ENCODE measurements at regions not wholly inside any gene's neighbourhood (a gene's known extent, or its start where the extent isn't known, plus 50 kb on each side); places are given as distances from the start of the nearest gene placed in this dataset.
"Not testable (repeated sequence)": the region's sequence is repeated elsewhere in the genome, so short reads cannot be mapped to it uniquely, and the experiment has no call there.

DNA sequence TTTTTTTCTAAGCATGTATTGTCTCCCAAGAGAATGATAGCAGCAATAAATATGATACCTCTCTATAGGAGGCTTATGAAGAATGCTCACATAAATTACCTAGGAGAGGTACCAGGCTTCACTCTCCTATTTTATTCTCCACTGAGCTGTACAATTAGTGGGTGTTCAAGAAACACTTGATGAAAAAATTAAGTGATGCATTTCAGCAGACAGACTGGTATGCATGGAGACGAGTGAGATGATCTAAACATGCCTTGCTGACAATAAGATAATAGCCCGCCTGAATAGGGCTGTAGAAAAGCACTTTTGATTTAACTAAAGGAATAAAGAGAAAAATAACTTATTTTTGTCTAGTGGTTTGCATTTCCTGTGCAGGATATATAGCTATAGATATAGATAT lies 1449.7 kb downstream of the GATA3 start:
- FAIRE-seq: no peak

DNA sequence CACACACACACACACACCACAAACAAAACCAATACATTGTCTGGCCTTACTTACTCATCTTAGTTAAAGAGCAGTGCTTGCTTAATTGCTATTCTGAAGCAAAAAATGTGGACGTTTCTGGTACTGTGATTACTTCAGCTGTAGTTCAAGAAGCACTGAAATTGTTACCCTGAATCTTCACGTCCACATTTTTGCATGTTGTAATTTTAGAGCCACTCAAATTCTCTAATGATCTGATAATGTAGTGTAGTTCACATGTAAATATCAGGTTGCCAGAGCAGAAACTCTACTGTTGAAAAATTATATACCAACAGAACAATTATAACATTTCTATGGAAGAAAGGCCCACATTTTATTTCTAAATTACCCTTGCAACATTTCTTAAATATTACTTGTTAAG lies 1451.1 kb downstream of the GATA3 start:
- FAIRE-seq: no peak

DNA sequence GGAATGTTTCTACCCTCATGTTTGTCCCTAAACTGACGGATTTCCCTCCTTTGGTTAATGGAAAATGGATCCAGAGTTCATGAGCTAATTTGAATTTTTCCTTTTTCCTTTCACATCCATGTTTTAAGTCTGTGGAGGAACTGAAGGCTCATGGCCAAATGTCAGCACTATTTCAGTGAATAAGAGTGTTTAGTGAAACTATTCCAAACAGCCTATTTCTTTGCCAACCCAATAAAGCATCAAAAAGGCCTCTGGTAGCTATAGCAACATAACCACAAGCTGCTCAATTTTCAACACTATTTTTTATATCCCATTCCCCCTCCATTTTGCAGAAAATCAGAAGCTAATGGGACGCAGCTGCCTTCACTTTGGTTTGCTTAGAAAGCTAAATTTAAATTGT lies 1454.1 kb downstream of the GATA3 start:
- no peak for FAIRE-seq

DNA sequence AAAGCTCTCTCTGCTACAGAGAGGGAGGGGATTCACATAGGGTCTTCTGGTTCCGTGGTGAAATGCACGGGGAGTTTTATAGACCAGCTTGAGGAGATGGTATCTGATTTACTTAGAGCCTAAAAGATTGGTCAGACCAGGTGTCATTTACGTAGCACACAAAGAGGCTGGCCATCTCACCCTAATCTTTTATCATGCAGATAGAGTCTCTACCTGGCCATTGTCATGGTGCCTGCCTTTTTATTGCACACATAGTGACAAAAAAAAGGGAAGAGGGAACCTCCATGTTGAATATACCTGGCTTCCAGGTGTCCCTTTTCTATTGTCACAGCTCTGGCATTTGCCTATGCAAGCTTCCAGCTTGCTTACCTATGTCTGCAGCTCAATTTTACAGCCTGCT lies 1456.1 kb downstream of the GATA3 start:
- FAIRE-seq: no peak

DNA sequence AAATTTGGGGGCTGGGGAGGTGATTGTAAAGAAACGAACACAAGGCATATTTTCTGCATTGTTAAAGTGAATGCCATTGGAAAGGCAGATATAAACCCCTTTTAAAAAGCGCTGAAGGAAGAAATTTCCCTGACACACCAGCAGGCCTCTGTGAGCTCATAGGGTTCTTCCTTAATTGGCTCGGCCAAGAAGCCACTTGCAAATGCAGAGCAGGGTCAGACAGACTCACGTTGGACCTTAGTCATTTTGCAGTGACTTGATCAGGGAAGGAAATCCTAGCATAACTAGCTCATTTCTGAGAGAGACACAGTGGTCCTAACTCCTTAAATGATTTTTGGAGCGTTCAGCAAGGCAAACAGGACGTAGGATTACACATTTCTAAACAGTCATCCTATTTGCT lies 1461.4 kb downstream of the GATA3 start:
- no peak for FAIRE-seq

DNA sequence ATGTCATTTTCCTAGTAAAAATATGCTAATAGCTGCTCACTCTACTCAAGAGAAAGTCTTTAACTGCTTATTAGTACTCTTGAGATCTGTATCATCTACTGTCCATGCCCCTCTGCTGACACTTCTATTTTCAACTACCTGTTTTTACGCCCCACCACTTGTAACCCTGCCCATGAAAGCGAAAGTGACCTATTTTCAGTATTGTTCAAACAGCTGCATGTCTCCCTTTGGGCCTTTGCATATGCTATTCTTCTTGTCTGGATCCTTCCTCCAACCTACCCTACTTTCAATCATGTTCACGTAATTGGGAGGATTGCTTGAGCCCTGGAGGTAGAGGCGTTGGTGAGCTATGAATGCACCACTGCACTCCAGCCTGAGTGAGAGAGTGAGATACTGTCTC lies 1481.3 kb downstream of the GATA3 start:
- FAIRE-seq: no peak

DNA sequence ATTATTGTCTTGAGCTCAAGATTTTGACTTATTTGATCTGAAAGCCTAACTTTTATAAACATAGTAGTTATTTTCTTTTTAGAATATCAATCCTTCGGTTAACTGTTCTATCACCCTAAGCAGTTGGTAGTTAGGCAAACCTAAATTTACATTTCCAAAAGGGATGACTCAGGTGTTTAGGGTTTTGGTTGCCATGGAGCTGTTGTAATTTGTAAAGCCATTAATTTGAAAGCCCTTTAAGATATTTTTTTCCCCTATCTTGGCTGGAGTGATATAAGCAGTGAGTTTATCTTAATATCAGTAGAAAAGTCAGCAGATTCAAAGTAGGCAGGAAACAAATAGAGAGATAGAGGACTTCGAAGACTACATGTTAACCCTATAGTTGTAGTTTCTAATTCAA lies 1472.6 kb upstream of the CELF2 start:
- no peak for FAIRE-seq

DNA sequence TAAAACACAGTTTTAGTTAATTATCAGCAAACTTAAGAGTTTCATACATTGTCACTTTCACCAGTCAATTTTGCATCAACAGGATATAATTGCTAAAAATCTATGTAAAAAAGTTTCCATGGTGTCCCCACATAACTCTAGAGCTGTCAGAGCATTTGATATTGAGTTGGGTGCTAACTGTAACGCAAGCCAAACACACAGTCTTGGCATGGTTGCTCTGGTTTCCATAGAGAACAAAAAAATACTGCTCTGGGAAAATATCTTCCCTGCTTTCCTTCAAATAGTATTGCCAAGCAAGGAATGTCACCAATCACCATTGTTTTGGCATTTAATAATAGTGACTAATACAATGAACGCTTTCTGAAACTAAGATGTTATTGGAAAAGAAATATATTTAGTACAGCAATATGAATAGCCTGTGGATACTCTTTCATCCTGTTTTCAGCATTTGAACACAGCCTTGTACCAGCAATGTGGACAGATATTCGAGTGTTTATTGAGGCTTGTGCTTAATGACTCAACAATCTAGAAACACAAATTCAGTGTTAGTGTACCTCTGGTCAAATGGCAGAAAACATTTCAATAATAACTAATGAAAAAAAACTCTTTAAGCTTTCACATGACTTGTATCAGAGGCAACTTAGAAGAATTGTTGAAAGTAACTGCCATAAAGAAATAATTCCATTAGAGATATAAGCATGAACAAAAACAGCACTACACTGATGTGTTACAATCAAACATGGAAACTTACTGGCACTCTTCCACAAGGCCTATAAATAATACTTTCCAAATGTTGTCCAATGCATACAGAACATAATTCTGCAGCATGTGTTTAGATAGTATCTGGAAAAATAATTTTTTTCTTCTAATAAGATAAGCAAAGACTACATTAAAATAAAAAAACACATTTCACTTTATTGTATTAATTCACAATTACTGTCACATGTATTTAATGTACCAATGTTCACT lies 1469.5 kb upstream of the CELF2 start:
- no peak for FAIRE-seq

DNA sequence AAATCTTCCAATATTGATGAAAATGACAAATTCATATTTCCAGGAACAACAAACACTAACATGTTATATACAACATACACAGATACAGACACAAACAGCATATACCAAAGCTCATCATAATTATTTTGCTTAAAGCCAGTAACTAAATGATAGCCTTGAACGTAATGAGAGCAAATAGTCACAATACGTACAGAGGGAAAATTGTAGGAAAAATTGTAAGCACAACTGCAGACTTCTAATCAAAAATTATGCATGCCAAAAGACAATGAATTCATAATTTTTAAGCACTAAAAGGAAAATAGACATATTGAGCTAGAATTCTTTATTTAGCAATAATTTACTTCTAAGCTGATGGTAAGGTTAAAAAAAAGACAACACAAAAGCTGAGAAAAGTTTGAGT lies 1466.9 kb upstream of the CELF2 start:
- no peak for FAIRE-seq

DNA sequence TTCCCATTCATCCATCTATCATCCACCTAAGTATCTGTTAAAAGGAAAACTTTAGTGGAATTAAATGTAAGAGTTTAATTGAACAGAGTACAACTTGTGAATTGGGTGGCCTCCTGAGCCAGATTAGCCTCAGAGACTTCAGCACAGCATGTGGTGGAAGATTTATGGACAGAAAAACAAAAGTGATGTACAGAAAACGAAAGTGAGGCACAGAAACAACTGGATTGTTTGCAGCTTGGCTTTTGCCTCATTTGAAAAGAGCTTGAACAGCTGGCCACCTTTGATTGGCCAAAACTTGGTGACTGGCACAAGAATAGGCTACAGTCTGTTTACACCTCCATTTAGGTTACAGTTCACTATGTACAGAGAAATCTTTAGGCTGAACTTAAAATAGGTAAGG lies 1463.4 kb upstream of the CELF2 start:
- FAIRE-seq: no peak

DNA sequence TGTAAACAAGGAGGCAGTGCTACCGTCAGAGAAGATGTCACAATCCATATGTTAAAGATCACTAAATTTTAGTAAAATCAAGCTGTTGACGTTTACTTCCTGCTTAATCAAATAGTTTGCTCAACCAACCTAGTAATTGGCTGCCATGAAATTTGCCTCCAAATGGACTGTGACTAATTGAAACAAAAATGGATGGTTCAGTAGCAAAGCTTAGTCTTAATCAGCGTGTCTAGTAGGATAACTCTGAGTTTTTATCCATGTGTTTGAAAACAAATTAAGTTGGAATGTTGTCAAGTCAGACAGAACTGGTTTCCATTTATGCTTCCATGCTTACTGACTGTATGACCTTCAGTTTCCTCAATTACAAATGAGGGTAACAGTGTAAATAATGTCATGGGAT lies 1456.7 kb upstream of the CELF2 start:
- FAIRE-seq: no peak

DNA sequence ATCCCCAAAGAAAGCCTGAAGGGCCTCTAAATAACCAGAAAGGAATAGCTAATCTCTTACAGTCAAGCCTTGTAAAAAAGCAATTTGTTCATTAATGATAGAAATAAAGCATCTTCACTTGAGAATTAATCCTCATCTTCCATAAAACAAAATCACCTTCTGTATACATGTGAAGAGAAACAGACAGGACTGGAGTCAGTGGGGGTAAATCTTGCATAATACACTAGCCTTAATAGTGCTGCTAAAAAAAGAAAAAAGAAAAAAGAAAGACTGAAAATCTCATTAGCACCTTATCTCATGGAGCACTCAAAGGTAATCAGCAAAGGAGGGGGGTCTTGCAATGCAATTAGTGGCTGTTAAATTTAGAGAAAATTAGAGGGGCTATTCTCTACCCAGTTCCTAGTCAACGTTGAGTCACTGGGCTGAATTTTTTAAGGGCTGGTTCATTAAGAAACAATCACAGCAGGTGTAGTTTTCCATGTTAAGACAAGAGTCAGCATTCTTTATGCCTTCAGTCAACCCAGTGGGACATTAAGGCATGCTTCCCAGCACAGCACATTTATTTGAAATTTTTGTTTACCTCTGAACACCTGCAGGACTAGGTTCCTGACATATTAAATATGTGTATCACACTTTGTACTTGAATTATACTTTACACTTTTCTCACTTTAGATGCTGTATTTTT lies 1455.7 kb upstream of the CELF2 start:
- no peak for FAIRE-seq

DNA sequence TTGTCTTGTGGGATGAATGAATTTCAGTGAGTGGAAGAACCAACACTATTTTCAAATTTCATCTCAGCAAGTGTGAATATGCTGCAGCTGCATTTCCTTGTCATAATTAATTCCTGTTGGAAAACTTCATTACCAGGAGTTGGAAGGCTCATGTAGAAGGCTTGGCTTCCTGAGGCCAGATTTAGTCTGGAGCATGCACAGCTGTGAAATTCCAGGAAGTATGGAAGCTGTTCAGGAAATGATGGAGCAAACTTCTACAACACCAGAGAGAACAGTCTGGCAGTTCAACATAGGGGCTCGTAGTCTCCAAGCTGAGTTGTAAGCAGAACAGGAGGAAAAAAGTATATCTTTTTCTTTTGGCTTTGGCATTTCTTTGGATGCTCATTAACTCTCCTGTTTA lies 1439.9 kb upstream of the CELF2 start:
- FAIRE-seq: no peak

DNA sequence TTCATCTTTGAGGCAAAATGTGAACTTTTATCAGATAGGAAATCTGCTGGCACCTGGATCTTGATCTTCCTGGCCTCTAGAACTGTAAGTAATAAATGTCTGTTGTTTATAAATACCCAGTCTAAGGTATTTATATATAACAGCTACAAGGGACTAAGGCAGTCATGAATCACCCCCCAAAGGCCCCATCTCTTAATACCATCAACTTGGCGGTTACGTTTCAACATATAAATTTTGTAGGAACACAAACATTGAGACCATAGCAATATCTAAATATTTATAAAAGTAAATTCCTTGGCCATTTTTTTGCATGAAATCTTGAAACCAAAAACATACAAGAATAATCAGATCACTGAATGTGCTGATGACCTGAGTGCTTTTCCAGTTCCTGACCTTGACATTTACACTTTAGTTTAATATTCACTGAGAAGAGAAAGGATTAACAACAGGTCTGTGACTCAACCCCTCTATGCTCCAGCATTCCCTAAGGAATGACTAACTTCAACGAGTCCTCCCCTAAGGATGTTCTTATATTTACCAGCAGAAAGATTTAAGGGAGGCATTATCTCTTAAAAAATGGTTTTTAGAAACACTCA lies 1438.5 kb upstream of the CELF2 start:
- no peak for FAIRE-seq

DNA sequence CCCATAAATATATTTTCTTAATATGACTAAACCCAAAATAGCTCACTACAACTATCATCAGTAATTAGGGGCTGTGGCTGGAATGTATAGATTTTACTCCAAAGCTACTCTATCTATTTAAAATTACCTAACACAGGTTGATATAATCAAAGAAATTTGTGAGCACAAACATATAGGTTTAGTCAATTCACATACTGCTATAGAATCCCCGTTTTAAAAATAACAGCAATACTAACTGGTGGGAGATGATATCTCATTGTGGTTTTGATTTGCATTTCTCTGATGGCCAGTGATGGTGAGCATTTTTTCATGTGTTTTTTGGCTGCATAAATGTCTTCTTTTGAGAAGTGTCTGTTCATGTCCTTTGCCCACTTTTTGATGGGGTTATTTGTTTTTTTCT lies 1434.9 kb upstream of the CELF2 start:
- FAIRE-seq: not testable (repeated sequence)

DNA sequence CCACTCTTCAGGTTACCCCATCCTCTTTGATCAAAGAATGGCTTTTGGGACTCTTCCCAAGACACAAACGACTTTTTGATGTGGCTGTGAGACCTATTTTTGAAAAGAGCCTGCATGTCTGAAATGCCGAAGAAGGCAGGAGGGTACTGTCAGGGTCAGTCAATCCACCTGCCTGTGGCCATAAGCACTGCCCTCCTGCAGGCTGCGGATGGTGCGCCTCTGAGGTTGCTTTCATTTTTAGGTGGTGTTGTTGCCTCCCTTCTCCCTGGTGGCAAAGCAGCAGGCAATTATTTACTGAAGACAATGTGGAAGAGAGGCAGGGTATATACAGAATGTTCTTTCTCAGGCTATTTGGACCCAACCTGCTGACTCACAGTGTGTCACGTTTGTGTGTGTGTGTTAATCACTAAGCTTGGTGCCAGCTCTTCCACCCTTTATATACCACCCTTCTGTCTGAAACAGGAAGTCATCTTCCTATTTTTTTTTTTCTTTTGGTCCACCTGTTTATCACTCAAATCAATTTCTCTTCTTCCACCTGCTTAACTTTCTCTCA lies 1421.2 kb upstream of the CELF2 start:
- FAIRE-seq: no peak

DNA sequence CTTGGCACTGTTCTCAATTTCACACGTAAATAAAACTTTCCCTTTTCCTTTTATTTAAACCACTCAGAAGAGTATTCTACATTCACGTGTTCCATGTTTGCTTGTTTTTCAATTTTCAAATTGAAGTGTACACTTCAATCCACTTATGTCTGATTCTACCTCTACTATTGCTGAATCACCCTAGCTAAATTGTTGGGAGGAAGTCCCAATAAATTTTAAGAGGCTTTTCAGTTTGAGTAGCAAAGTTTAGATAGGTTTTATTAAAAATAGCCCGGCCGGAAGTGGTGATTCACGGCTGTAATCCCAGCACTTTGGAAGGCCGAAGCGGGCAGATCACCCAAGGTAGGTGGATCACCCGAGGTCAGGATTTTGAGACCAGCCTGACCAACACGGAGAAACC lies 1414.7 kb upstream of the CELF2 start:
- no peak for FAIRE-seq

DNA sequence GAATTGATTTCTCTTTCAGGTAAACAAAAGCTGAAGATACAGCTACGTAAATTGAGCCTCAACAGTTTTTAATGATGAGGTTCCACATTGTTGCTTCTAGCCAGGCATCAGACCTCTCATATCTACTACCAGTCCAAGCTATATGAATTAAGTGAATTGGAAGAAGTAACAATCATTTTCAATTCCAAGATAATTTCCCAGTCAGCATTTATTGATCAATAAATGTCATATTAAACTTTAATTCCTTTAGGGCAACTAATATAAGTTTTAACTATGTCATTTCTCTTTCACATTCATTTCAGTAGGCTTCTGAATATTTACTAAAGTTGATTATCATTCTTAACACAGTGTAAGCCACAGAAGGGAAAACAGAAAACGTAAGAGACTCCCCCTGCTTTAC lies 1413.7 kb upstream of the CELF2 start:
- no peak for FAIRE-seq

DNA sequence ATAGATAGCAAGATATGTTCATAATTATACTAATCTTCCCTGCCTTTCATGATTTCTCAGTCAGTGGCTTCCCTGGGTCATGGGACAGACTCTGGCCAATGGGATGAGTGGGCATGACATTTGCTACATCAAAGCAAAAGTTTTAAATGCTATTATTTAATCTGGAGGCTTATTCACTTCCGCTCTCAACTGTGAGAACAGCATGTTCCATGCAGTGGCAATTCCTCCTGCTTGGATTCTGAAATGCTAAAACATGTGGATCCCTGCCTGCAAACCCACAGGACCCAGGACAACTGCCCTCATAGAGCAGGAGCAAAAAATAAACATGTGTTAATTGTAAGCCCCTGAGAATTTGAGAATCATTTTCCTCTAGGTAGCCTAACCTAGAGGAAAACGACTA lies 1412.4 kb upstream of the CELF2 start:
- no peak for FAIRE-seq

DNA sequence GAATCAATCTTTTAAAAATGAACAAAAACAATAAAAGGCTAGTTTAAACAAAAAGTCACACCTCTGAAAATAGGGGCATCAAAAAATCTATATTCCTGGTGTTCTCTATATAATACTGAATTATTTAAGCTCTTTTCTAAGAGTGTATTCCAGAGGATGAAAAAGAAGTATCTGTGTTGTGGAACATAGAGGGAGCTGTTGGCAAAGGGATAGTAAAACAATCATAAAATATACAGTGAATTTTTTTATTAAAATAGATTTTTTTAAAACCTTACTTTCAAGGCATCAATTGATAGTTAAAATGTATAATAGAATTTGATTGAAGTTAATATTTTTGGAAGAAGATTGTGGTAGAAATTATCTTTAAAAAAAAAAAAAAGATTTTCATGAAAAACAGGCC lies 1409.1 kb upstream of the CELF2 start:
- no peak for FAIRE-seq

DNA sequence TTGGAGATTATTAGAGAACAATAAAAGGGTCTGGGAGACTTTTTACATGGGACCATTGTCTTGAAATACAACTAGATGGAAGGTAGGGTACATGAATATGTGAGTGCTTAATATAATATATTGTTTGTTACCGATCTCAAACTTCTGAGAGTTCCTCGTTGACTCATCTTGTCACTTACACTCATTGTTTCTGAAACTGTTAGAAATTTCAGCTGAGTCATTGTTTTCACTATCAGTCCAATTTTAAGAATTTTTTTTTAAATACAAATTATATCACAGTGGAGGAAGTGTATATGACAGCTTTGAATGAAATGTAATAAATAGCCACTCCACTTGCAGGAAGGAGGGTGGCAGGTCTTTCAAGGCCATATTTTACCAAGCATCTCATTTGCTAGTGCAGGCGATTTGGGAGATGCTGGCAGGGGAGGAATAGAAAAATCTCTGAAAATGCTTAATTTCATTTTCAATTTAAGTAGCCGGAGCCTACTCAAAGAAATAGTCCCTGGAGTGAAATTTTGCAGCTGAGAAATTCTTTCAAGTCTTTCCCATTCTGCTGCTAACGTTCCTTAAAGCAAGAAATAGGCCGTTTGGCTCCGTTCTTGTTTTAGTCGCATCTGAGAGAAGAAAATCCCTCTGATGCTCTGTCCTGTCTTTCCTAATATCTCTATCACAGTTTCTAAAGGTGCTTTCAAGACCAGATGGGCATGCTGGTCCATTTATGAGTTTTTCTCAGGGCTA lies 1404.2 kb upstream of the CELF2 start:
- no peak for FAIRE-seq

DNA sequence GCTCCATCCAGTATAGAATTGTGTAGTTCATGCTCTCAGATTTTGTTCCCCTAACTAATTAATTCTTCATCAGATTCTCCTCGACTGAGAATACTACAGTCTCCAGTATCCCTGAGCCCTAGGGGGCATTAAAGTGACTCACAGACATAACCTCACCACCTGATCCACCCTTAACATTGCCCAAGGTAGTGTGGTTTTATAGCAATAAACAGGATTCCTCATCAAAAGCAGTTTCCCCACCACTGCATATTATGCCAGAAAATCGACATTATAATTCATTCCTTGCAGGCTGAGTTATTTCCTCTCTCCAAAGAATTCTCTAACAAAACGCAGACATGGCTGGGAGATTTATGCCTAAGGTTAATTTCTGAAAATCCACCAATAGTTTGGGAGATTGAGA lies 1402.5 kb upstream of the CELF2 start:
- FAIRE-seq: no peak

DNA sequence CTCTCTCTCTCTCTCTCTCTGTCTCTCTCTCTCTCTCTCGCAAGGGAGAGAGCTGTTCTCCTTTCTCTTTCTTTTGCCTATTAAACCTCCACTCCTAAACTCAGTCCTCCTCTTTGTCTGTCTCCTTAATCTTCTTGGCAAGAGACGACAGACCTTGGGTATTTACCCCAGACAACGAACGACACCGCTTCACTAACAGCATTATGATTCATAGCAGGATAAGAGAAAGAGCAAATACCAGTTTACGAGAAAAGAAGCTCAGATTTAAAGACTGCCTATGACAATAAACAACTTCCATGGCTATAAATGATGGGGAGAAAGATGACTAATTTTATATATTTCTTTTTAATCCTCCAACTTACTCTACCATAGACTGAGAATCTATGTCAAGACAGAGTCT lies 1396.5 kb upstream of the CELF2 start:
- no peak for FAIRE-seq

Data from G401.6 (cell line).